Caco-2 (cell line): ENCODE measurements at regions not wholly inside any gene's neighbourhood (a gene's known extent, or its start where the extent isn't known, plus 50 kb on each side); places are given as distances from the start of the nearest gene placed in this dataset.
A peak's percentile ranks its signal among the peaks of the same experiment; 100 is the strongest.

Experiments
- BruUV-seq: library from RNA; stranded (reverse); fragments of 400-500 nt; replicated peaks from 2 replicates; lab custom pipeline; 2021; lab: Mats Ljungman, UMichigan
- CTCF ChIA-PET: fragments of 300-600 bp; sonication (Branson Sonifier 250); formaldehyde crosslinking; loops from one replicate; lab custom pipeline; 2022; ENCODE audit warnings: antibody characterized with exemption; lab: Charles Lee
- POLR2A ChIA-PET: fragments of 300-600 bp; sonication (Branson Sonifier 250); formaldehyde crosslinking; loops from one replicate; lab custom pipeline; 2022; ENCODE audit warnings: antibody characterized with exemption; lab: Charles Lee
- DNase-seq, 2 experiments: peaks; one replicate each; pipeline versions ENCODE4 v3.0.0 to v3.0.0-alpha.2; 2020 to 2022
- H3K27me3 ChIP-seq: replicated peaks from 2 replicates; pipeline ENCODE4 v1.6.0; 2011; ENCODE audit warnings: low read length; ENCODE audit not compliant: control insufficient read depth, insufficient read depth
- H3K36me3 ChIP-seq: 2 replicates; pipeline ENCODE4 v1.5.1; 2011; ENCODE audit warnings: low read length; ENCODE audit not compliant: control insufficient read depth, insufficient read depth
- H3K4me1 ChIP-seq: fragments of 250-450 bp; sonication (Bioruptor Pico); 2 replicates; pipeline ENCODE4 v1.5.1; 2020; ENCODE audit warnings: mild to moderate bottlenecking
- H3K4me3 ChIP-seq: 2 replicates; pipeline ENCODE4 v1.5.1; 2011; ENCODE audit warnings: low read depth, mild to moderate bottlenecking, control low read depth, low read length
- H3K9me3 ChIP-seq: fragments of 250-450 bp; sonication (Bioruptor Pico); 2 replicates; pipeline ENCODE4 v1.5.1; 2020; ENCODE audit warnings: mild to moderate bottlenecking, moderate library complexity
- H3K27ac Mint-ChIP-seq: one replicate; pipeline ENCODE4 v1.8.0; 2022; ENCODE audit warnings: mixed read lengths; ENCODE audit not compliant: unreplicated experiment
- H3K27me3 Mint-ChIP-seq: one replicate; pipeline ENCODE4 v1.8.0; 2022; ENCODE audit warnings: mixed read lengths; ENCODE audit not compliant: insufficient read depth, unreplicated experiment
- H3K36me3 Mint-ChIP-seq: one replicate; pipeline ENCODE4 v1.8.0; 2022; ENCODE audit warnings: mild to moderate bottlenecking, mixed read lengths; ENCODE audit not compliant: insufficient read depth, unreplicated experiment
- H3K4me1 Mint-ChIP-seq: one replicate; pipeline ENCODE4 v1.8.0; 2022; ENCODE audit warnings: low read depth, mixed read lengths; ENCODE audit not compliant: unreplicated experiment
- H3K4me3 Mint-ChIP-seq: one replicate; pipeline ENCODE4 v1.8.0; 2022; ENCODE audit warnings: mild to moderate bottlenecking, moderate library complexity, mixed read lengths; ENCODE audit not compliant: unreplicated experiment
- H3K9me3 Mint-ChIP-seq: one replicate; pipeline ENCODE4 v1.8.0; 2022; ENCODE audit warnings: mixed read lengths; ENCODE audit not compliant: unreplicated experiment
- intact Hi-C: fragments of 100-400 bp; cut with micrococcal nuclease; formaldehyde crosslinking; loops from one replicate; pipeline ENCODE4 v1.10.0; 2022; ENCODE audit not compliant: unreplicated experiment
- TF ChIP-seq, protein P1 (sequence below), 2 experiments: fragments of 200-600 bp in 1 of 2; IDR thresholded peaks; 1 replicate in 1 of 2; 2 replicates in 1 of 2; pipeline versions ENCODE4 v1.5.1 to v1.8.0; 2011 to 2022; ENCODE audit warnings: antibody characterized with exemption in 1 of 2, control low read depth in 1 of 2, inconsistent platforms in 1 of 2, low read depth in 1 of 2, low read length in 1 of 2, mild to moderate bottlenecking in 1 of 2, moderate library complexity in 1 of 2; ENCODE audit not compliant: insufficient read depth in 1 of 2, severe bottlenecking in 1 of 2, unreplicated experiment in 1 of 2

DNA sequence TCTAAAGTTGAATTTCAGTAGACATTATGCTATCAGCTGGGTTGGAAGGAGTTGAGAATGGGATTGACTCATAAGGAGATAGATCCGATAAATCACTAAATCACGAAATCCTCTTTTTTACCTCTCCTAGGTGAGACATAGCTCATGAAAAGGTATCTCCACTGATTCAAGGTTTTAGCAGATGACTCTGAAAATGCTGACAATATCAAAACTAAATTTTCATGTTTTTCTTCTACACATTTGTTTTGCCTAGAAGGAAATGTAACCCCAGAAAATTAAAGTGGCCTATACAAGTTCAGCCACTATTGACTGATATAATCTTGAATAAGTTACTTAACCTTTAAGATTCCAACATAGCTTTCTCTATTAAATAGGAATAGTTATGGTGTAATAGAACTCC lies 82.2 kb upstream of the VWDE start:
- Mint-ChIP-seq H3K36me3 (no peaks in the 10 kb centered on the region), H3K4me1 (no peaks in the 10 kb centered on the region), H3K27ac (no peak overlapping the region), H3K27me3 (peaks cover 2% of the 10 kb centered on the region), H3K4me3 (no peak overlapping the region), H3K9me3 (no peaks in the 10 kb centered on the region)
- Histone ChIP-seq H3K4me3 (no peak overlapping the region), H3K9me3 (no peaks in the 10 kb centered on the region), H3K36me3 (no peaks in the 10 kb centered on the region), H3K27me3 (no peaks in the 10 kb centered on the region), H3K4me1 (no peaks in the 10 kb centered on the region)
- ChIA-PET CTCF (interaction anchor here (0.6 to 1.1 kb wide), 2 partner anchors 28 to 713 kb away, joined by 3 to 4 read pairs; no protein-coding TSS in a partner anchor), POLR2A (no interaction called here)
- no peak for DNase-seq
- intact Hi-C loops, result no loop called here
- TF ChIP-seq, protein P1, sequence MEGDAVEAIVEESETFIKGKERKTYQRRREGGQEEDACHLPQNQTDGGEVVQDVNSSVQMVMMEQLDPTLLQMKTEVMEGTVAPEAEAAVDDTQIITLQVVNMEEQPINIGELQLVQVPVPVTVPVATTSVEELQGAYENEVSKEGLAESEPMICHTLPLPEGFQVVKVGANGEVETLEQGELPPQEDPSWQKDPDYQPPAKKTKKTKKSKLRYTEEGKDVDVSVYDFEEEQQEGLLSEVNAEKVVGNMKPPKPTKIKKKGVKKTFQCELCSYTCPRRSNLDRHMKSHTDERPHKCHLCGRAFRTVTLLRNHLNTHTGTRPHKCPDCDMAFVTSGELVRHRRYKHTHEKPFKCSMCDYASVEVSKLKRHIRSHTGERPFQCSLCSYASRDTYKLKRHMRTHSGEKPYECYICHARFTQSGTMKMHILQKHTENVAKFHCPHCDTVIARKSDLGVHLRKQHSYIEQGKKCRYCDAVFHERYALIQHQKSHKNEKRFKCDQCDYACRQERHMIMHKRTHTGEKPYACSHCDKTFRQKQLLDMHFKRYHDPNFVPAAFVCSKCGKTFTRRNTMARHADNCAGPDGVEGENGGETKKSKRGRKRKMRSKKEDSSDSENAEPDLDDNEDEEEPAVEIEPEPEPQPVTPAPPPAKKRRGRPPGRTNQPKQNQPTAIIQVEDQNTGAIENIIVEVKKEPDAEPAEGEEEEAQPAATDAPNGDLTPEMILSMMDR (IDR thresholded peaks at IDR 0.05; ENCODE audit: insufficient read depth in 1 of 2, low read depth in 1 of 2, low read length in 1 of 2, severe bottlenecking in 1 of 2, unreplicated experiment in 1 of 2), result no peak
- no TSS peak for BruUV-seq

DNA sequence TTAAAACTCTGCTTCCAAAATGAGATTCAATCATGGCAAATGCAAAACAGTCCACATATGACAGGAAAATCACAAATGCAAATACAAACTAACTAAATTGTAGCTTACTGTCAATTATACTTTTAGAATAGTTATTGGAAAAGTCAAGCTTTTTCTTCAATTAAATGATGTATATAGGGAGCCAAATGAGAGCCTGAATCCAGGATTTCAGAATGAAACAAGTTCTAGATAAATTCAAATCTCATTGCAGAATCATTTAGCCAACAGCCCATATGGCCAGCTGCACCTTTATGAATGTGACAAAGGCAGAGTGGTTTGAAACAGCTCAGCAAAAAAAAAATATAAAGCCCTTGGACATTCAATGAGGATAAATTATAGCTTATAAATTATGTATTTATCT lies 82.2 kb upstream of the SCIN start:
- Mint-ChIP-seq H3K4me1 (no peaks in the 10 kb centered on the region), H3K27me3 (peaks cover 2% of the 10 kb centered on the region), H3K4me3 (no peak overlapping the region), H3K9me3 (no peaks in the 10 kb centered on the region), H3K27ac (no peak overlapping the region), H3K36me3 (no peaks in the 10 kb centered on the region)
- H3K4me3 ChIP-seq, result no peak overlapping the region
- no peaks in the 10 kb centered on the region for H3K4me1 ChIP-seq
- no peaks in the 10 kb centered on the region for H3K36me3 ChIP-seq
- CTCF ChIA-PET, result interaction anchor here (0.6 to 1.2 kb wide), 3 partner anchors 29 to 809 kb away, joined by 3 to 7 read pairs (median 3); no protein-coding TSS in a partner anchor
- H3K9me3 ChIP-seq, result no peaks in the 10 kb centered on the region
- BruUV-seq, result no TSS peak
- TF ChIP-seq, protein P1 (IDR thresholded peaks at IDR 0.05; ENCODE audit: insufficient read depth in 1 of 2, low read depth in 1 of 2, low read length in 1 of 2, severe bottlenecking in 1 of 2, unreplicated experiment in 1 of 2), result no peak
- no peak for DNase-seq
- intact Hi-C loops, result no loop called here
- H3K27me3 ChIP-seq, result no peaks in the 10 kb centered on the region
- POLR2A ChIA-PET, result no interaction called here

DNA sequence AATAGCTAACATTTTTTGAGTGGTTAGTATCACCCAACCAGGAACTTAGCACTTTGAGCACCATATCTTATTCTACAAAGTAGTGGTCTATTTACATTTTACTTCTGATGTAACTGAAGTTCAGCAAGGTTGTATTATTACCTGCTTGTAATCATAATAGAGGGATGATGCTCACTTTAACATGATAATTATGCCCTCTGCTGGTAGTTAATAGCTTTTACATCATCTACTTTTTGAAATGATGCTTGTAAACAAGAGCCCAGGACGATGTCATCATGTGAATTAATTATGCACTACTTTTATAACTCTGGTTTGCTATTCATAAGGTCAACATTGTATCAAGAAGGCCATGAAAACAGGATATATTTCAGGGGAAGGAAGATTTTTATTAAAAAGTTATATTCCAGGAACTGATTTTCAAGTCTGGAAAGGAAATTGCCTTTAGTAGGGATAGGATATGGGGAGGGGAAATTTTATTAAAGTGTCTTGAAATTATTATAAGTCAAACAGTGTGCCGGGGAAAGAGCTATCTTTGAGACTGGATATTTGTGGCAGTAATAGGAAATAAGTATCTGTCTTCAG lies 80.3 kb upstream of the SCIN start:
- TF ChIP-seq, protein P1 (IDR thresholded peaks at IDR 0.05; ENCODE audit: insufficient read depth in 1 of 2, low read depth in 1 of 2, low read length in 1 of 2, severe bottlenecking in 1 of 2, unreplicated experiment in 1 of 2), result peak; percentile 37 to 59
- POLR2A ChIA-PET, result no interaction called here

More for the DNA sequence above, 80.3 kb upstream of the SCIN start:
- no TSS peak for BruUV-seq
- DNase-seq, result no peak
- Histone ChIP-seq H3K36me3 (no peaks in the 10 kb centered on the region), H3K4me3 (no peak overlapping the region), H3K9me3 (no peaks in the 10 kb centered on the region), H3K27me3 (no peaks in the 10 kb centered on the region), H3K4me1 (no peaks in the 10 kb centered on the region)
- H3K36me3 Mint-ChIP-seq, result no peaks in the 10 kb centered on the region
- intact Hi-C loops, result loop anchor here (1.0 to 5.0 kb wide), 6 partner anchors 32 to 1063 kb away; no protein-coding TSS in a partner anchor
- peaks cover 5% of the 10 kb centered on the region for H3K27me3 Mint-ChIP-seq
- H3K4me1 Mint-ChIP-seq, result no peaks in the 10 kb centered on the region
- H3K9me3 Mint-ChIP-seq, result no peaks in the 10 kb centered on the region
- no peak overlapping the region for H3K4me3 Mint-ChIP-seq
- CTCF ChIA-PET, result interaction anchor here (0.9 to 2.2 kb wide), 3 partner anchors 15 to 53 kb away, joined by 3 to 51 read pairs (median 5); no protein-coding TSS in a partner anchor
- no peak overlapping the region for H3K27ac Mint-ChIP-seq
